GM13976 (cell line): ENCODE measurements at regions not wholly inside any gene's neighbourhood (a gene's known extent, or its start where the extent isn't known, plus 50 kb on each side); places are given as distances from the start of the nearest gene placed in this dataset.

Experiments
- DNase-seq: peaks from one replicate; pipeline ENCODE4 v3.0.0; 2012; ENCODE audit warnings: low spot score
- CTCF ChIP-seq: IDR thresholded peaks from 2 replicates; pipeline ENCODE4 v1.5.1; 2012; ENCODE audit warnings: borderline replicate concordance, mild to moderate bottlenecking; ENCODE audit not compliant: insufficient read depth; ENCODE audit errors: extremely low read depth, missing control alignments, control extremely low read depth
- in situ Hi-C: fragments of 300-500 bp; cut with MboI; formaldehyde crosslinking; loops from one replicate; pipeline ENCODE4 v1.12.0; 2022; ENCODE audit warnings: low sequenced_read_pairs, mixed read lengths, inconsistent platforms; ENCODE audit not compliant: unreplicated experiment

GRCh38 chr13:47726394-47726793, 274.7 kb downstream of the SUCLA2 start:
- no peak for DNase-seq
- in situ Hi-C loops: no loop called here
- no peak for TF ChIP-seq CTCF

GRCh38 chr13:47723898-47724297, 277.2 kb downstream of the SUCLA2 start:
- in situ Hi-C loops: no loop called here
- no peak for DNase-seq
- no peak for TF ChIP-seq CTCF

GRCh38 chr13:47719164-47719563, 281.9 kb downstream of the SUCLA2 start:
- no peak for DNase-seq
- in situ Hi-C loops: no loop called here
- TF ChIP-seq CTCF: no peak

- DNase-seq: no peak
- in situ Hi-C loops: no loop called here
- no peak for TF ChIP-seq CTCF
Measured at GRCh38 chr13:47718556-47718955, 282.5 kb downstream of the SUCLA2 start.

GRCh38 chr13:47708386-47708785, 292.7 kb downstream of the SUCLA2 start:
- in situ Hi-C loops: no loop called here
- DNase-seq: no peak
- no peak for TF ChIP-seq CTCF

GRCh38 chr13:47707414-47707813, 293.7 kb downstream of the SUCLA2 start:
- no peak for DNase-seq
- no peak for TF ChIP-seq CTCF

GRCh38 chr13:47705185-47705584, 295.9 kb downstream of the SUCLA2 start:
- no peak for DNase-seq
- TF ChIP-seq CTCF: no peak
- in situ Hi-C loops: no loop called here

More at GRCh38 chr13:47707414-47707813, 293.7 kb downstream of the SUCLA2 start:
- in situ Hi-C loops: no loop called here
